ENCODE measurements at regions not wholly inside any gene's neighbourhood (a gene's known extent, or its start where the extent isn't known, plus 50 kb on each side); places are given as distances from the start of the nearest gene placed in this dataset.

DNA sequence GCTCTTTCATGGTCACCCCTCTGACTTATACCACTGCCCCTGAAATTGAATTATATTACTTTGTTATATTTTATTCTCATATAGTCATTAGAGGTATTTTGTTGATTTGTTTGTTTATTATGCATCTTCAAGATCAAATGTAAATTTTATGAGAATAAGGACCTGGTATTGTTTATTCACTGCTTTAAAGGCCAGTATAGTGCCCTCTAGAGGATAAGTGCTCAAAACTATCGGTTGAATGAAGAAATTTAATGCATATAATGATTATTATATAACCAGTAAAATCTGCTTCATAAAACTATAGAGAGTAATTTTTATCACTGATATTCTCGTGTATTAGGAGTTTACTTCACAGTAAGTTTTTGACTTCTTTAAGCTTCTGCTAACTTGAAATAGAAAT is 1401.9 kb downstream of the SLITRK1 start:
- 34% methylated on average over 2 of the region's 2 CpGs for WGBS
- H3K4me1 ChIP-seq (ENCODE audit: control insufficient read depth in 4 of 4, insufficient read depth in 4 of 4, low read length in 3 of 4), result no peaks in the 10 kb centered on the region
- H3K9ac ChIP-seq (ENCODE audit: low read depth in 1 of 2, low read length in 2 of 2), result no peak overlapping the region
- no peak overlapping the region for H3K4me3 ChIP-seq (ENCODE audit: low read depth in 1 of 3, low read length in 3 of 3)
- H3K27ac ChIP-seq (ENCODE audit: low read depth in 1 of 2, low read length in 2 of 2), result no peak overlapping the region
- H3K9me3 ChIP-seq (ENCODE audit: control insufficient read depth in 4 of 4, low read length in 3 of 4), result no peaks in the 10 kb centered on the region
- DNase-seq (ENCODE audit: low spot score), result no peak
- H3K27me3 ChIP-seq (ENCODE audit: control insufficient read depth in 4 of 4, insufficient read depth in 4 of 4, low read length in 3 of 4), result no peaks in the 10 kb centered on the region
- TF ChIP-seq FOXA2 (IDR thresholded peaks at IDR 0.05) (no peak), JUND (IDR thresholded peaks at IDR 0.05) (no peak), RAD21 (IDR thresholded peaks at IDR 0.05) (no peak), GABPA (IDR thresholded peaks at IDR 0.05 in 1 of 2, conservative IDR thresholded peaks at IDR 0.05 in 1 of 2) (no peak), HNF4G (IDR thresholded peaks at IDR 0.05) (no peak), HNF4A (conservative IDR thresholded peaks at IDR 0.05) (no peak), EGR1 (IDR thresholded peaks at IDR 0.05; ENCODE audit: low read depth in 2 of 2) (no peak), ATF3 (IDR thresholded peaks at IDR 0.05) (no peak), TAF1 (conservative IDR thresholded peaks at IDR 0.05) (no peak), YY1 (IDR thresholded peaks at IDR 0.05) (no peak), FOXA1 (IDR thresholded peaks at IDR 0.05) (no peak), SP1 (IDR thresholded peaks at IDR 0.05) (no peak), ZBTB33 (IDR thresholded peaks at IDR 0.05) (no peak)
- TF ChIP-seq, protein P1, sequence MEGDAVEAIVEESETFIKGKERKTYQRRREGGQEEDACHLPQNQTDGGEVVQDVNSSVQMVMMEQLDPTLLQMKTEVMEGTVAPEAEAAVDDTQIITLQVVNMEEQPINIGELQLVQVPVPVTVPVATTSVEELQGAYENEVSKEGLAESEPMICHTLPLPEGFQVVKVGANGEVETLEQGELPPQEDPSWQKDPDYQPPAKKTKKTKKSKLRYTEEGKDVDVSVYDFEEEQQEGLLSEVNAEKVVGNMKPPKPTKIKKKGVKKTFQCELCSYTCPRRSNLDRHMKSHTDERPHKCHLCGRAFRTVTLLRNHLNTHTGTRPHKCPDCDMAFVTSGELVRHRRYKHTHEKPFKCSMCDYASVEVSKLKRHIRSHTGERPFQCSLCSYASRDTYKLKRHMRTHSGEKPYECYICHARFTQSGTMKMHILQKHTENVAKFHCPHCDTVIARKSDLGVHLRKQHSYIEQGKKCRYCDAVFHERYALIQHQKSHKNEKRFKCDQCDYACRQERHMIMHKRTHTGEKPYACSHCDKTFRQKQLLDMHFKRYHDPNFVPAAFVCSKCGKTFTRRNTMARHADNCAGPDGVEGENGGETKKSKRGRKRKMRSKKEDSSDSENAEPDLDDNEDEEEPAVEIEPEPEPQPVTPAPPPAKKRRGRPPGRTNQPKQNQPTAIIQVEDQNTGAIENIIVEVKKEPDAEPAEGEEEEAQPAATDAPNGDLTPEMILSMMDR (IDR thresholded peaks at IDR 0.05; ENCODE audit: low read depth, low read length, missing input control), result no peak
- TF ChIP-seq, protein P2, sequence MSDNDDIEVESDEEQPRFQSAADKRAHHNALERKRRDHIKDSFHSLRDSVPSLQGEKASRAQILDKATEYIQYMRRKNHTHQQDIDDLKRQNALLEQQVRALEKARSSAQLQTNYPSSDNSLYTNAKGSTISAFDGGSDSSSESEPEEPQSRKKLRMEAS (IDR thresholded peaks at IDR 0.05), result no peak
- TF ChIP-seq, protein P3, sequence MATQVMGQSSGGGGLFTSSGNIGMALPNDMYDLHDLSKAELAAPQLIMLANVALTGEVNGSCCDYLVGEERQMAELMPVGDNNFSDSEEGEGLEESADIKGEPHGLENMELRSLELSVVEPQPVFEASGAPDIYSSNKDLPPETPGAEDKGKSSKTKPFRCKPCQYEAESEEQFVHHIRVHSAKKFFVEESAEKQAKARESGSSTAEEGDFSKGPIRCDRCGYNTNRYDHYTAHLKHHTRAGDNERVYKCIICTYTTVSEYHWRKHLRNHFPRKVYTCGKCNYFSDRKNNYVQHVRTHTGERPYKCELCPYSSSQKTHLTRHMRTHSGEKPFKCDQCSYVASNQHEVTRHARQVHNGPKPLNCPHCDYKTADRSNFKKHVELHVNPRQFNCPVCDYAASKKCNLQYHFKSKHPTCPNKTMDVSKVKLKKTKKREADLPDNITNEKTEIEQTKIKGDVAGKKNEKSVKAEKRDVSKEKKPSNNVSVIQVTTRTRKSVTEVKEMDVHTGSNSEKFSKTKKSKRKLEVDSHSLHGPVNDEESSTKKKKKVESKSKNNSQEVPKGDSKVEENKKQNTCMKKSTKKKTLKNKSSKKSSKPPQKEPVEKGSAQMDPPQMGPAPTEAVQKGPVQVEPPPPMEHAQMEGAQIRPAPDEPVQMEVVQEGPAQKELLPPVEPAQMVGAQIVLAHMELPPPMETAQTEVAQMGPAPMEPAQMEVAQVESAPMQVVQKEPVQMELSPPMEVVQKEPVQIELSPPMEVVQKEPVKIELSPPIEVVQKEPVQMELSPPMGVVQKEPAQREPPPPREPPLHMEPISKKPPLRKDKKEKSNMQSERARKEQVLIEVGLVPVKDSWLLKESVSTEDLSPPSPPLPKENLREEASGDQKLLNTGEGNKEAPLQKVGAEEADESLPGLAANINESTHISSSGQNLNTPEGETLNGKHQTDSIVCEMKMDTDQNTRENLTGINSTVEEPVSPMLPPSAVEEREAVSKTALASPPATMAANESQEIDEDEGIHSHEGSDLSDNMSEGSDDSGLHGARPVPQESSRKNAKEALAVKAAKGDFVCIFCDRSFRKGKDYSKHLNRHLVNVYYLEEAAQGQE (IDR thresholded peaks at IDR 0.05), result no peak
- H3K36me3 ChIP-seq (ENCODE audit: control insufficient read depth in 4 of 4, insufficient read depth in 3 of 4, low read depth in 1 of 4, low read length in 3 of 4), result no peaks in the 10 kb centered on the region

GRCh38 chr13:82477436-82477835 is 1404.8 kb downstream of the SLITRK1 start:
- no peaks in the 10 kb centered on the region for H3K9me3 ChIP-seq (ENCODE audit: control insufficient read depth in 4 of 4, low read length in 3 of 4)
- no peaks in the 10 kb centered on the region for H3K4me1 ChIP-seq (ENCODE audit: control insufficient read depth in 4 of 4, insufficient read depth in 4 of 4, low read length in 3 of 4)
- no peak for DNase-seq (ENCODE audit: low spot score)
- no peak overlapping the region for H3K27ac ChIP-seq (ENCODE audit: low read depth in 1 of 2, low read length in 2 of 2)
- no peaks in the 10 kb centered on the region for H3K36me3 ChIP-seq (ENCODE audit: control insufficient read depth in 4 of 4, insufficient read depth in 3 of 4, low read depth in 1 of 4, low read length in 3 of 4)
- no peak overlapping the region for H3K9ac ChIP-seq (ENCODE audit: low read depth in 1 of 2, low read length in 2 of 2)
- no peaks in the 10 kb centered on the region for H3K27me3 ChIP-seq (ENCODE audit: control insufficient read depth in 4 of 4, insufficient read depth in 4 of 4, low read length in 3 of 4)
- 68% methylated on average over 1 of the region's 1 CpG for WGBS
- no peak overlapping the region for H3K4me3 ChIP-seq (ENCODE audit: low read depth in 1 of 3, low read length in 3 of 3)
- TF ChIP-seq YY1 (IDR thresholded peaks at IDR 0.05) (no peak), RAD21 (IDR thresholded peaks at IDR 0.05) (no peak), EGR1 (IDR thresholded peaks at IDR 0.05; ENCODE audit: low read depth in 2 of 2) (no peak), HNF4G (IDR thresholded peaks at IDR 0.05) (no peak), NR2F2 (IDR thresholded peaks at IDR 0.05) (no peak), RXRA (IDR thresholded peaks at IDR 0.05) (no peak), JUND (IDR thresholded peaks at IDR 0.05) (no peak), TAF1 (conservative IDR thresholded peaks at IDR 0.05) (no peak), SP1 (IDR thresholded peaks at IDR 0.05) (no peak), FOXA2 (IDR thresholded peaks at IDR 0.05) (no peak), FOXA1 (IDR thresholded peaks at IDR 0.05) (no peak)
- TF ChIP-seq, protein P1 (IDR thresholded peaks at IDR 0.05; ENCODE audit: low read depth, low read length, missing input control), result no peak
- TF ChIP-seq, protein P2 (IDR thresholded peaks at IDR 0.05), result no peak
- TF ChIP-seq, protein P3 (IDR thresholded peaks at IDR 0.05), result no peak
